ENCODE measurements at regions not wholly inside any gene's neighbourhood (a gene's known extent, or its start where the extent isn't known, plus 50 kb on each side); places are given as distances from the start of the nearest gene placed in this dataset.

- no peak for DNase-seq (ENCODE audit: low read depth)
- no peak overlapping the region for H3K4me3 ChIP-seq (ENCODE audit: low read length)
- TF ChIP-seq, protein P1, sequence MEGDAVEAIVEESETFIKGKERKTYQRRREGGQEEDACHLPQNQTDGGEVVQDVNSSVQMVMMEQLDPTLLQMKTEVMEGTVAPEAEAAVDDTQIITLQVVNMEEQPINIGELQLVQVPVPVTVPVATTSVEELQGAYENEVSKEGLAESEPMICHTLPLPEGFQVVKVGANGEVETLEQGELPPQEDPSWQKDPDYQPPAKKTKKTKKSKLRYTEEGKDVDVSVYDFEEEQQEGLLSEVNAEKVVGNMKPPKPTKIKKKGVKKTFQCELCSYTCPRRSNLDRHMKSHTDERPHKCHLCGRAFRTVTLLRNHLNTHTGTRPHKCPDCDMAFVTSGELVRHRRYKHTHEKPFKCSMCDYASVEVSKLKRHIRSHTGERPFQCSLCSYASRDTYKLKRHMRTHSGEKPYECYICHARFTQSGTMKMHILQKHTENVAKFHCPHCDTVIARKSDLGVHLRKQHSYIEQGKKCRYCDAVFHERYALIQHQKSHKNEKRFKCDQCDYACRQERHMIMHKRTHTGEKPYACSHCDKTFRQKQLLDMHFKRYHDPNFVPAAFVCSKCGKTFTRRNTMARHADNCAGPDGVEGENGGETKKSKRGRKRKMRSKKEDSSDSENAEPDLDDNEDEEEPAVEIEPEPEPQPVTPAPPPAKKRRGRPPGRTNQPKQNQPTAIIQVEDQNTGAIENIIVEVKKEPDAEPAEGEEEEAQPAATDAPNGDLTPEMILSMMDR (conservative IDR thresholded peaks at IDR 0.05; ENCODE audit: low read length): no peak
These were observed 320.7 kb downstream of the ZNF621 start for GRCh38 chr3:40845447-40845846.

DNA sequence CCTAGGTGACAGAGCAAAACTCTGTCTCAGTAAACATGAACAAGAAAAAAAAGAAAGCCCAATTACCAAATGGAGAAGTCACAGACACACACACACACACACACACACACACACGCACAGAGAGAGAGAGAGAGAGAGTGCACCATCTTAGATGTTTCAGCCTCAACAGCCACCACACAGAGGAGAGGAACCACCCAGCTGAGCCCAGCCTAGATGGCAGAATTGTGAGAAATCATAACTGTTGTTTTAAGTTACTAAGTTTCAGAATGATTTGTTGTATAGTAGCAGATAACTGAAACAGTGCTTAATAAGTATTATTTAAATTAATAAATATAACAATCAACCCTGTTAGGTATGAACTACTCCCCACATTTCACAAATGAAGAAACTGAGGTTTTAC is 321.2 kb downstream of the ZNF621 start:
- no peak overlapping the region for H3K4me3 ChIP-seq (ENCODE audit: low read length)
- DNase-seq (ENCODE audit: low read depth): no peak
- TF ChIP-seq, protein P1 (conservative IDR thresholded peaks at IDR 0.05; ENCODE audit: low read length): no peak

GRCh38 chr3:40846451-40846850 is 321.7 kb downstream of the ZNF621 start:
- H3K4me3 ChIP-seq (ENCODE audit: low read length): no peak overlapping the region
- DNase-seq (ENCODE audit: low read depth): no peak
- TF ChIP-seq, protein P1 (conservative IDR thresholded peaks at IDR 0.05; ENCODE audit: low read length): no peak

- TF ChIP-seq, protein P1 (conservative IDR thresholded peaks at IDR 0.05; ENCODE audit: low read length): 0 out of 2 replicates have a peak, but pooled peaks have one; percentile 7
- no peak overlapping the region for H3K4me3 ChIP-seq (ENCODE audit: low read length)
- peak; percentile 42 for DNase-seq (ENCODE audit: low read depth)
These were observed 322.8 kb downstream of the ZNF621 start for GRCh38 chr3:40847551-40847992.

GRCh38 chr3:40848421-40848820 is 323.7 kb downstream of the ZNF621 start:
- DNase-seq (ENCODE audit: low read depth): no peak
- TF ChIP-seq, protein P1 (conservative IDR thresholded peaks at IDR 0.05; ENCODE audit: low read length): no peak
- no peak overlapping the region for H3K4me3 ChIP-seq (ENCODE audit: low read length)

DNA sequence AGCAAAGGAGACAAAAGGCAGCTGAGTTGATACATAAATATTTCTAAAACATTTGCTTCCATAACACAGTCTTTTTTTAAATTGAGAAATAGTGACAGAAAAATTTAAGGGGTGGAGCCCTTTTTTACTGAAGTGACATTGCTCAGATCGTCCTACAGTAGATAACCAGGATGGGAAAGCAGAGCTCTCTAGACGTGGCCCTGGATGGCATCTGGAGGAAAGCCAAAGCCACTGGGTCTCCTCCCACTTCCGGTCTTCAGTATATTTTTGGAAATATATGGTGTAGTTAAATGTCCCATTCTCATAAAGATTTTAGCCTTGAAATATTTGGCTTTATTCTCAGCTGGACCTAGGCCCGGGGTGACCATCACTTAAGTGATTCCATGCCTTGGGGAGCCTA is 326.1 kb downstream of the ZNF621 start:
- DNase-seq (ENCODE audit: low read depth): no peak
- no peak overlapping the region for H3K4me3 ChIP-seq (ENCODE audit: low read length)
- TF ChIP-seq, protein P1 (conservative IDR thresholded peaks at IDR 0.05; ENCODE audit: low read length): no peak

DNA sequence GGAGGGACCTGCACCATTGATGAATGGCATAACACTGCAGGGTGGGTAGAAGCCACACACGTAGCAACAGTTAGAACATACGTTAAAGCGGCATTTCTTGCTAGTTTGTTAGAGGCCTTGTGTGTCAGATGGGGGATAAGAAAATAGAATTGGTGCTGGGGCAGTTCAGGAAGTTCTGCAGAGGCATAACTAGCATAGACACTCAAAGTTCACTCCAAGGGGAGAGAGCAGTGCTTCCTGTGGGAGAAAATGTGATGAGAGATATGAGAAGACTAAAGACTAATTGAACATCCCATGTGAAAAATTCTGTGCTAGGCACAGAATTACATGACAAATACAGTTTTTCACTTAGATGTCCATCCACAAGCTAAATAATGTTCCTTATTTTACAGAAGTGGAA is 327.1 kb downstream of the ZNF621 start:
- DNase-seq (ENCODE audit: low read depth): no peak
- H3K4me3 ChIP-seq (ENCODE audit: low read length): no peak overlapping the region
- TF ChIP-seq, protein P1 (conservative IDR thresholded peaks at IDR 0.05; ENCODE audit: low read length): no peak

Measured in AG10803 (cell line).